ENCODE measurements at regions not wholly inside any gene's neighbourhood (a gene's known extent, or its start where the extent isn't known, plus 50 kb on each side); places are given as distances from the start of the nearest gene placed in this dataset.

DNA sequence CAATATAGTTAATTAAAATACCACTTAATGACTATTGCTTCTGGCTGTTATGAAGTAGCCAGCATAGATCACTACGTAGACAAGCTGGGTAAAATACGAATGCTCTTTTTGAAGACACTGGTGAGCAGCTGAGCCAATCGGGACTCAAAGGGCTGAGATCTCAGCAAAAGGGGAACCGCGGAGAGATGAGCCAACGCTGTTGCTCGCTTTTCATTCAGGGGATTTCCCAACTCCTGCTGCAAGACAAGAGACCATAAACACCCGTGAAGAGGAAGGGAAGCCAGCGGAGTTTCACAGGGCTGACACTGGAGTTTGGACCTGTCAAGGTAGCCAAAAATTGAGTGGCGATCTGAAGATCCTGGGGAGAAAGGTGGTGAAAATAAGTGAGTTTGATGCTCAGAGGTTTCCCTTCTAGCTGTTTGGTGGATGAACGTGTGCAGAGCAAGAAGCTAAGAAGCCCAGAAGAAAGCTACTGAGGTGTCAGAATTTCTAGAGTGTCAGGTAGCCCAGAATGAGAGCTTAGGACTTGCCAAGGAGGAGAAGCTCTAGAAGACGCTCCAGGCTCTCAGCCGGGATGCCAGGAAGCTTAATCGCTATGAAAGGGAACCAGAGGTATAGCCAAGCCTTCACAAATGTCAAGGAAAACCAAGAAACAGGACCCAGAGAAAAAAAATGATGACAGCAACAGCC is 79.6 kb upstream of the RNU6ATAC start:
- Histone ChIP-seq H4K20me1 (ENCODE audit: insufficient read depth, low read length) (no peaks in the 10 kb centered on the region), H3K36me3 (ENCODE audit: control insufficient read depth, insufficient read depth, low read length) (no peaks in the 10 kb centered on the region), H3K14ac (replicated peaks; ENCODE audit: low read depth, low read length) (no peak overlapping the region), H3K23ac (ENCODE audit: low read depth, low read length) (no peak overlapping the region), H2BK20ac (ENCODE audit: low read depth, low read length) (no peak overlapping the region), H2BK15ac (ENCODE audit: low read depth, low read length) (no peak overlapping the region), H3K4me2 (ENCODE audit: low read depth, low read length) (peak overlapping the region; percentile 46; the same call in 1 of the 2 replicates), H3K4ac (ENCODE audit: low read depth, low read length) (no peak overlapping the region), H2AFZ (replicated peaks; ENCODE audit: low read length, poor library complexity) (no peak overlapping the region), H4K91ac (ENCODE audit: insufficient read depth, low read depth, low read length) (no peak overlapping the region), H3K79me1 (ENCODE audit: low read depth in 1 of 2, low read length in 2 of 2) (no peaks in the 10 kb centered on the region), H3K27me3 (ENCODE audit: control insufficient read depth, insufficient read depth, low read length) (peaks cover 37% of the 10 kb centered on the region), H3K4me1 (ENCODE audit: control insufficient read depth, insufficient read depth, low read length) (no peaks in the 10 kb centered on the region), H2AK9ac (replicated peaks; ENCODE audit: low read depth, low read length, poor library complexity) (no peak overlapping the region), H3K18ac (ENCODE audit: low read depth, low read length) (no peak overlapping the region), H4K8ac (ENCODE audit: low read depth in 2 of 2, low read length in 2 of 2) (no peak overlapping the region), H3K27ac (ENCODE audit: insufficient read depth, low read length) (no peak overlapping the region), H2BK120ac (ENCODE audit: low read depth, low read length) (no peak overlapping the region), H4K5ac (ENCODE audit: low read depth, low read length) (no peak overlapping the region), H3K56ac (ENCODE audit: extremely low read depth, insufficient read depth, low read length) (no peak overlapping the region), H2AK5ac (ENCODE audit: low read depth, low read length) (no peak overlapping the region), H3K9me3 (ENCODE audit: control insufficient read depth, insufficient read depth, low read length) (peaks cover 14% of the 10 kb centered on the region), H3K9me1 (ENCODE audit: insufficient read depth, low read length) (no peaks in the 10 kb centered on the region), H3K9ac (ENCODE audit: low read depth, low read length) (no peak overlapping the region), H2BK5ac (ENCODE audit: low read depth, low read length, poor library complexity, severe bottlenecking) (no peak overlapping the region), H3K4me3 (ENCODE audit: insufficient read depth, low read depth, low read length) (no peak overlapping the region)
- ChIA-PET POLR2A (ENCODE audit: unreplicated experiment) (no interaction called here), CTCF (interaction anchor here (1.2 kb wide), 1 partner anchor 74 kb away, joined by 4 read pairs; no protein-coding TSS in a partner anchor)
- dilution Hi-C loops (cut with HindIII; ENCODE audit: low sequenced_read_pairs, unreplicated experiment) = no loop called here
- DNase-seq (peak; percentile 59), ATAC-seq (ENCODE audit: low read depth) (peak; percentile 29; the same call in 1 of the 2 replicates)
- BruUV-seq (replicated peaks) = no TSS peak
- TF ChIP-seq, protein P1, sequence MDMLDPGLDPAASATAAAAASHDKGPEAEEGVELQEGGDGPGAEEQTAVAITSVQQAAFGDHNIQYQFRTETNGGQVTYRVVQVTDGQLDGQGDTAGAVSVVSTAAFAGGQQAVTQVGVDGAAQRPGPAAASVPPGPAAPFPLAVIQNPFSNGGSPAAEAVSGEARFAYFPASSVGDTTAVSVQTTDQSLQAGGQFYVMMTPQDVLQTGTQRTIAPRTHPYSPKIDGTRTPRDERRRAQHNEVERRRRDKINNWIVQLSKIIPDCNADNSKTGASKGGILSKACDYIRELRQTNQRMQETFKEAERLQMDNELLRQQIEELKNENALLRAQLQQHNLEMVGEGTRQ (IDR thresholded peaks at IDR 0.05; ENCODE audit: low read depth, low read length) = no peak
- peak; percentile 28; the same call in 1 of the 2 replicates for TF ChIP-seq CEBPB (IDR thresholded peaks at IDR 0.05; ENCODE audit: low read depth, low read length)
- WGBS, 2 experiments (ENCODE audit: extremely low coverage in 2 of 2, insufficient read length in 1 of 2) = 48% methylated on average over 9 of the region's 14 CpGs; no CpG with 5 or more reads in 1 of the 2 experiments
- intact Hi-C loops (cut with micrococcal nuclease) = no loop called here
- in situ Hi-C loops (cut with MboI; ENCODE audit: low sequenced_read_pairs) = no loop called here
